Left ventricle myocardium inferior (tissue), 1 donor: ENCODE measurements at regions not wholly inside any gene's neighbourhood (a gene's known extent, or its start where the extent isn't known, plus 50 kb on each side); places are given as distances from the start of the nearest gene placed in this dataset.

ENCODE experiments used
- DNase-seq: peaks from one replicate; pipeline ENCODE4 v3.0.0-alpha.2; 2020
- H3K27ac ChIP-seq: fragments of 200-600 bp; replicated peaks from 2 replicates; pipeline ENCODE4 v1.8.0; 2021
- H3K27me3 ChIP-seq: fragments of 200-600 bp; 2 replicates; pipeline ENCODE4 v1.8.0; 2021; ENCODE audit warnings: low read depth
- H3K36me3 ChIP-seq: fragments of 200-600 bp; 2 replicates; pipeline ENCODE4 v1.8.0; 2021
- H3K4me1 ChIP-seq: fragments of 200-600 bp; 2 replicates; pipeline ENCODE4 v1.8.0; 2021
- H3K4me3 ChIP-seq: fragments of 200-600 bp; 2 replicates; pipeline ENCODE4 v1.8.0; 2021; ENCODE audit warnings: mild to moderate bottlenecking, moderate library complexity
- H3K9me3 ChIP-seq: fragments of 200-600 bp; replicated peaks from 2 replicates; pipeline ENCODE4 v1.8.0; 2021
- intact Hi-C: fragments of 100-400 bp; cut with micrococcal nuclease; formaldehyde crosslinking; loops from one replicate; pipeline ENCODE4 v1.11.0; 2022
- TF ChIP-seq, protein P1 (sequence below): fragments of 200-600 bp; IDR thresholded peaks from 2 replicates; pipeline ENCODE4 v1.8.0; 2021; ENCODE audit warnings: antibody characterized with exemption, mild to moderate bottlenecking, borderline replicate concordance
- donor health status: DM: no; HTN: yes; CAD: no; lungs with severe emphysema.

DNA sequence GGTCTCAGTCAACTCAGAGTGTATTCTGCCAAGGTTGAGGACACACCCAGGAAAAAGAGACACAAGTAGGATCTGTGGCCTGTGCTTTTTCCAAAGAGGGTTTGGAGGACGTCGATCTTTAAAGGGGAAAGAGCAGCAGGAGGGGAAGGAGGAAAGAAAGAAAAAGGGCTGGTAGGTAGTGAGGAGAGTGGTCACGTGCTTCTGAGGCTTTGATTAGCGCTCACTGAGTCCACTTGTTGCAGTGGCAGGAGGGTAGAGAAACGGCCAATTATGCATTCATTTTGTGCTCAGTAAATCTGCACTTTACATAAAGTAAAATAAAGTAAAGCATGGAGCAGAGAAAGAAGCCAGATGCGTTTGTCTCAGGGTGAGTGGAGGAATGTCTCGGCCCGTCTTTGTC lies 126.0 kb upstream of the VSTM2B start:
- DNase-seq, result no peak
- TF ChIP-seq, protein P1, sequence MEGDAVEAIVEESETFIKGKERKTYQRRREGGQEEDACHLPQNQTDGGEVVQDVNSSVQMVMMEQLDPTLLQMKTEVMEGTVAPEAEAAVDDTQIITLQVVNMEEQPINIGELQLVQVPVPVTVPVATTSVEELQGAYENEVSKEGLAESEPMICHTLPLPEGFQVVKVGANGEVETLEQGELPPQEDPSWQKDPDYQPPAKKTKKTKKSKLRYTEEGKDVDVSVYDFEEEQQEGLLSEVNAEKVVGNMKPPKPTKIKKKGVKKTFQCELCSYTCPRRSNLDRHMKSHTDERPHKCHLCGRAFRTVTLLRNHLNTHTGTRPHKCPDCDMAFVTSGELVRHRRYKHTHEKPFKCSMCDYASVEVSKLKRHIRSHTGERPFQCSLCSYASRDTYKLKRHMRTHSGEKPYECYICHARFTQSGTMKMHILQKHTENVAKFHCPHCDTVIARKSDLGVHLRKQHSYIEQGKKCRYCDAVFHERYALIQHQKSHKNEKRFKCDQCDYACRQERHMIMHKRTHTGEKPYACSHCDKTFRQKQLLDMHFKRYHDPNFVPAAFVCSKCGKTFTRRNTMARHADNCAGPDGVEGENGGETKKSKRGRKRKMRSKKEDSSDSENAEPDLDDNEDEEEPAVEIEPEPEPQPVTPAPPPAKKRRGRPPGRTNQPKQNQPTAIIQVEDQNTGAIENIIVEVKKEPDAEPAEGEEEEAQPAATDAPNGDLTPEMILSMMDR, result no peak
- H3K27me3 ChIP-seq, result peaks cover 98% of the 10 kb centered on the region
- no peak overlapping the region for H3K27ac ChIP-seq
- no peaks in the 10 kb centered on the region for H3K36me3 ChIP-seq
- no peaks in the 10 kb centered on the region for H3K9me3 ChIP-seq
- no peak overlapping the region for H3K4me3 ChIP-seq
- intact Hi-C loops, result no loop called here
- no peaks in the 10 kb centered on the region for H3K4me1 ChIP-seq

DNA sequence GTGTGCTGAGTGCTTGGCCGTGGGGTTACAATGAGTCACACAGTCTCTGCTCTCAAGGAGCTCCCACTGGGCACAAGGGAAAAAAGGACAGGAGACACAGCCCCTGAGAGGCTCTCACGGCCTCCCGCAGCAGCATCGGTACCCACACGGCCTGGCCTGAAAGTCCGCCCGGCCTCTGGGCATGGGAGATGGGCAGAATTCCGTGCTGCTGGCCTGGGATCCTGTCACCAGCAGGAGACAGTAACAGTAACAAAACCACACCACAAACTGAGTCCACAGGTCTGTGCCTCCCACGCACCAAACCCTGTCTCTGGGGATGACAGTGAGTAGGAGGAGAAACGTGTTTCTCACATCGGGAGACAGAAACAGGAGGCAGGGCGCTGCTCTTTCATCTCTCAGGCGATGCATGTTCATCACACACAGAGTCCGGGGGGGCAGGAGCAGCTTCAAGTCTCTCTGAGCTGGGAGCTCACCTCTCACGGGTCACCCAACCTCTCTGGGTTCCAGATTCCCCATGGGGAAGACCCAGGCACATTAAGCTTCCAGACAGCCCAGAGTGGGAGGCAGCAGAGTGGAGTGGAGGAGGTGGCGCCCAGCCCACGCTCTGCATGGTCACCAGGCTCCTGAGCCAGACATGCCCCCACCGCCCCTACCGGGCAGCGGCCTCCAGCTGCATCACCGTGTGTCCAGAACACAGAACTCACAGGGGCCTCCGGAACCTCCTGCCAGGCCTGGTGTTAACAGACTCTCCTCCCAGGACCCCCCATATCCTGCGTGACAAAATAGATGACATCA lies 124.7 kb upstream of the VSTM2B start:
- no peaks in the 10 kb centered on the region for H3K36me3 ChIP-seq
- H3K4me1 ChIP-seq, result no peaks in the 10 kb centered on the region
- no peak overlapping the region for H3K27ac ChIP-seq
- peaks cover 97% of the 10 kb centered on the region for H3K27me3 ChIP-seq
- intact Hi-C loops, result no loop called here
- TF ChIP-seq, protein P1, result no peak
- H3K9me3 ChIP-seq, result no peaks in the 10 kb centered on the region
- no peak overlapping the region for H3K4me3 ChIP-seq
- DNase-seq, result no peak

DNA sequence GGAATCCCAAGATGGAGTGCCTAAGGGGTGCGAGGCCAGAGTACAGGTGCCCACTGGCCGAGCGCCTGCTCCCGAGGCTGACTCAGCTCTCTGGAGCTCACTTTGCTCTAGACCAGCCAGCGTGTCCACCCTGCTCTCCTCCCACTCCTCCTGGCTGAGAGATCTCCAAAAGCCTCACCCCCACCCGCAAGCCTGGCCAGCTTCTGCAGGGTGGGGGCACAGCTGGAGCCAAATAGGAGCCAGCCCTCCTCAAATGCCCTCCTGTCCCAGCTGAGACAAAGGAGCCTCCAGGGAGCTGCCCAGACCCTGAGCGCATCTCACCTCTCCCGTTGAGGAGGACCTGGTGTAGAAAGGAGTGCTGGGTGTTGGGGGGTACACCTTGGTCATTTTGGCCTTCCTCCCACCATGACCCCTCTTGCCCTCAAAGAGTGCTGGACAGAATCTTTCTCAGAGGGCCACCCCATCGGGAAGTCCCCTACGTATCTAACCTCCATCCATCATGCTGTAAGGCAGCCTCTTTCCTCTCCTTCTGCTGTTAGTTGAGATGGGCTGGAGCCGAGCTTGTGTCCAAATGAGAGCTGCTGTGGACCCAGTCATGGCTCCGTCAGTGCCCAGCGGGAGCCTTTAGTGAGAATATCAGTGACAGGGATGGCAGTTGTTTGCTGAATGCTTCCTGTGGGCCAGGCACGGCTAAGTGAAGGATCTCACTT lies 123.9 kb upstream of the VSTM2B start:
- intact Hi-C loops, result no loop called here
- no peak for DNase-seq
- Histone ChIP-seq H3K4me3 (no peak overlapping the region), H3K36me3 (no peaks in the 10 kb centered on the region), H3K9me3 (no peaks in the 10 kb centered on the region), H3K27me3 (peaks cover 95% of the 10 kb centered on the region), H3K27ac (no peak overlapping the region), H3K4me1 (no peaks in the 10 kb centered on the region)
- TF ChIP-seq, protein P1, result no peak

DNA sequence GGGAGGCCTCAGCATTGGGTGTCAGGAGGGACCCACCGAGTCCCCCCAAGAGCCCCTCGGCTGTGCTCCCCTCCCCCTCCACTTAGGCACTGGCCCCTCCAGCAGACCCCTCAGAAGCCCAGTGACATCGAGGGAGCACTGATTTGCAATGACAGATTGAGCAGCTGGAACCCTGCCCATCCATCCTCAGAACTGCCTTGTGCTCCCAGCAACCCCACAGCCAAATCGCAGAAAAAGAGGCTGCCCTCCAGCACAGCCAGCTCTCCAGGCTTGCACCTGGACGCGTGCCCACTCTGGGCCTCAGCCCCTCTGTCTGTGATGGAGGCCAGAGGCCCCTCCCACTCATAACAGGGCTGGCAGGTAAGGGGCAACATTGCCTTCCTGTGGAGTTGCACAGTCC lies 123.2 kb upstream of the VSTM2B start:
- intact Hi-C loops, result no loop called here
- Histone ChIP-seq H3K27me3 (peaks cover 95% of the 10 kb centered on the region), H3K9me3 (no peaks in the 10 kb centered on the region), H3K27ac (no peak overlapping the region), H3K4me3 (no peak overlapping the region), H3K4me1 (no peaks in the 10 kb centered on the region), H3K36me3 (no peaks in the 10 kb centered on the region)
- TF ChIP-seq, protein P1, result no peak
- DNase-seq, result no peak

DNA sequence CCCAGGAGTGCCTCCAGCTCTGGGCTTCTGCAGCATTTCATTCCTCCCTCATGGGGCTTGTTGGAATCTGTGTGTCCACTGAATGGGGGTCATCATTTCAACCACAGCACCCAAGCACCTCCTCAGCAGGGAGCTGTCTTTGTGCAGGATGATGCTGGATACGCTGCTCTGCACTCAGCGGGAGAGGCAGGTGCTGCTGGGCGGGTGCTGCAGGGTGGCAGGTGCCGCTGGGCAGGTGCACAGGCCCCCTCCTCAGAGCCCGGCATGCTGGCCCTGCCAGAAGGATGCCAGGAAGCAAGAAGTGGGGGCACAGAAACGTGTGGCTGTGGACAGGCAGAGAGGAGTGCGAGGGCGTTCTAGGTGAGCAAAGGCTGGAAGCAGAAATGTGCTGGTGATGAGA lies 121.8 kb upstream of the VSTM2B start:
- Histone ChIP-seq H3K4me3 (no peak overlapping the region), H3K9me3 (no peaks in the 10 kb centered on the region), H3K36me3 (no peaks in the 10 kb centered on the region), H3K27me3 (peaks cover 95% of the 10 kb centered on the region), H3K4me1 (no peaks in the 10 kb centered on the region), H3K27ac (no peak overlapping the region)
- no peak for DNase-seq
- TF ChIP-seq, protein P1, result no peak
- intact Hi-C loops, result no loop called here
